H1 (cell line): ENCODE measurements at regions not wholly inside any gene's neighbourhood (a gene's known extent, or its start where the extent isn't known, plus 50 kb on each side); places are given as distances from the start of the nearest gene placed in this dataset.

ENCODE experiments used
- BCL11A ChIP-seq, 2 experiments: IDR thresholded peaks; one replicate each; pipeline ENCODE4 v1.6.1; 2011; ENCODE audit warnings: low read depth in 2 of 2, low read length in 2 of 2, mild to moderate bottlenecking in 2 of 2
- CBX5 ChIP-seq: fragments of 300-800, 300-1000 bp; sonication (generic); IDR thresholded peaks from 2 replicates; pipeline ENCODE4 v1.7.1; 2016; ENCODE audit warnings: antibody characterized with exemption, low read length, low read depth
- CHD1 ChIP-seq: IDR thresholded peaks from 2 replicates; pipeline ENCODE4 v1.6.1; 2012; ENCODE audit warnings: low read depth, low read length, improper control_type of control experiment
- CREB1 ChIP-seq: IDR thresholded peaks from 2 replicates; pipeline ENCODE4 v1.6.1; 2012; ENCODE audit warnings: inconsistent platforms
- CTCF ChIP-seq, 3 experiments: IDR thresholded peaks; 1 replicate in 2 of 3; 2 replicates in 1 of 3; pipeline versions ENCODE4 v1.5.1 to v1.6.1; 2011; ENCODE audit warnings: low read length in 3 of 3, mild to moderate bottlenecking in 3 of 3, inconsistent platforms in 2 of 3, low read depth in 1 of 3, moderate library complexity in 1 of 3; ENCODE audit not compliant: insufficient read depth in 1 of 3; ENCODE audit errors: control extremely low read depth in 1 of 3
- EZH2 ChIP-seq: fragments of 200-600 bp; sonication (generic); IDR thresholded peaks from 2 replicates; pipeline ENCODE4 v1.7.1; 2012; ENCODE audit warnings: low read depth, mild to moderate bottlenecking, moderate library complexity, low read length, inconsistent platforms; ENCODE audit not compliant: severe bottlenecking
- RFX5 ChIP-seq: IDR thresholded peaks from 2 replicates; pipeline ENCODE4 v1.6.1; 2011; ENCODE audit warnings: low read depth, low read length, improper control_type of control experiment, borderline replicate concordance
- SIRT6 ChIP-seq: IDR thresholded peaks from one replicate; pipeline ENCODE4 v1.7.1; 2012; ENCODE audit warnings: low read length, inconsistent platforms
- TAF1 ChIP-seq: IDR thresholded peaks from 2 replicates; pipeline ENCODE4 v1.6.1; 2011; ENCODE audit warnings: mild to moderate bottlenecking, low read depth, low read length
- TF ChIP-seq, protein P1 (sequence below): fragments of 300-600 bp; sonication (generic); IDR thresholded peaks from 2 replicates; pipeline ENCODE4 v1.7.1; 2012; ENCODE audit warnings: low read length, moderate library complexity, mild to moderate bottlenecking, inconsistent platforms; ENCODE audit not compliant: insufficient replicate concordance

DNA sequence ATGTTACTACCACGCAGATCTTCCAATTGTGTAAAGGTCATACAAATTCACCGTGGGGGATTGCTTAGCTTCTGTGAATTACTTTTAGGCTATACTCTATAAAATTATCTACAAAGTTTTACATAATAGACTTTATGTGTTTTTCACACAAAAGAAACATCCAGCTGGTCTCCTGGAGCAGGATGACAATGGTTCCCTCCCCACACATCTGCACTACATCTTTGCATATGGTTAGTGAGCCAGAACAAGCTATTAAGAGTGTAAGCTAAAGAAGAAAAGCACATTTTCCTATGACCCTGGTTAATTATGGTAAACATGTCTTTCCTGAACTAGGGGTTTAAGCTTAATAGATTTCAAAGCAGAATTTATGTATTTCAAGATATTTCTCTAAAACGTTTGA lies 295.1 kb downstream of the ASXL3 start (continued):
- TF ChIP-seq, protein P1, sequence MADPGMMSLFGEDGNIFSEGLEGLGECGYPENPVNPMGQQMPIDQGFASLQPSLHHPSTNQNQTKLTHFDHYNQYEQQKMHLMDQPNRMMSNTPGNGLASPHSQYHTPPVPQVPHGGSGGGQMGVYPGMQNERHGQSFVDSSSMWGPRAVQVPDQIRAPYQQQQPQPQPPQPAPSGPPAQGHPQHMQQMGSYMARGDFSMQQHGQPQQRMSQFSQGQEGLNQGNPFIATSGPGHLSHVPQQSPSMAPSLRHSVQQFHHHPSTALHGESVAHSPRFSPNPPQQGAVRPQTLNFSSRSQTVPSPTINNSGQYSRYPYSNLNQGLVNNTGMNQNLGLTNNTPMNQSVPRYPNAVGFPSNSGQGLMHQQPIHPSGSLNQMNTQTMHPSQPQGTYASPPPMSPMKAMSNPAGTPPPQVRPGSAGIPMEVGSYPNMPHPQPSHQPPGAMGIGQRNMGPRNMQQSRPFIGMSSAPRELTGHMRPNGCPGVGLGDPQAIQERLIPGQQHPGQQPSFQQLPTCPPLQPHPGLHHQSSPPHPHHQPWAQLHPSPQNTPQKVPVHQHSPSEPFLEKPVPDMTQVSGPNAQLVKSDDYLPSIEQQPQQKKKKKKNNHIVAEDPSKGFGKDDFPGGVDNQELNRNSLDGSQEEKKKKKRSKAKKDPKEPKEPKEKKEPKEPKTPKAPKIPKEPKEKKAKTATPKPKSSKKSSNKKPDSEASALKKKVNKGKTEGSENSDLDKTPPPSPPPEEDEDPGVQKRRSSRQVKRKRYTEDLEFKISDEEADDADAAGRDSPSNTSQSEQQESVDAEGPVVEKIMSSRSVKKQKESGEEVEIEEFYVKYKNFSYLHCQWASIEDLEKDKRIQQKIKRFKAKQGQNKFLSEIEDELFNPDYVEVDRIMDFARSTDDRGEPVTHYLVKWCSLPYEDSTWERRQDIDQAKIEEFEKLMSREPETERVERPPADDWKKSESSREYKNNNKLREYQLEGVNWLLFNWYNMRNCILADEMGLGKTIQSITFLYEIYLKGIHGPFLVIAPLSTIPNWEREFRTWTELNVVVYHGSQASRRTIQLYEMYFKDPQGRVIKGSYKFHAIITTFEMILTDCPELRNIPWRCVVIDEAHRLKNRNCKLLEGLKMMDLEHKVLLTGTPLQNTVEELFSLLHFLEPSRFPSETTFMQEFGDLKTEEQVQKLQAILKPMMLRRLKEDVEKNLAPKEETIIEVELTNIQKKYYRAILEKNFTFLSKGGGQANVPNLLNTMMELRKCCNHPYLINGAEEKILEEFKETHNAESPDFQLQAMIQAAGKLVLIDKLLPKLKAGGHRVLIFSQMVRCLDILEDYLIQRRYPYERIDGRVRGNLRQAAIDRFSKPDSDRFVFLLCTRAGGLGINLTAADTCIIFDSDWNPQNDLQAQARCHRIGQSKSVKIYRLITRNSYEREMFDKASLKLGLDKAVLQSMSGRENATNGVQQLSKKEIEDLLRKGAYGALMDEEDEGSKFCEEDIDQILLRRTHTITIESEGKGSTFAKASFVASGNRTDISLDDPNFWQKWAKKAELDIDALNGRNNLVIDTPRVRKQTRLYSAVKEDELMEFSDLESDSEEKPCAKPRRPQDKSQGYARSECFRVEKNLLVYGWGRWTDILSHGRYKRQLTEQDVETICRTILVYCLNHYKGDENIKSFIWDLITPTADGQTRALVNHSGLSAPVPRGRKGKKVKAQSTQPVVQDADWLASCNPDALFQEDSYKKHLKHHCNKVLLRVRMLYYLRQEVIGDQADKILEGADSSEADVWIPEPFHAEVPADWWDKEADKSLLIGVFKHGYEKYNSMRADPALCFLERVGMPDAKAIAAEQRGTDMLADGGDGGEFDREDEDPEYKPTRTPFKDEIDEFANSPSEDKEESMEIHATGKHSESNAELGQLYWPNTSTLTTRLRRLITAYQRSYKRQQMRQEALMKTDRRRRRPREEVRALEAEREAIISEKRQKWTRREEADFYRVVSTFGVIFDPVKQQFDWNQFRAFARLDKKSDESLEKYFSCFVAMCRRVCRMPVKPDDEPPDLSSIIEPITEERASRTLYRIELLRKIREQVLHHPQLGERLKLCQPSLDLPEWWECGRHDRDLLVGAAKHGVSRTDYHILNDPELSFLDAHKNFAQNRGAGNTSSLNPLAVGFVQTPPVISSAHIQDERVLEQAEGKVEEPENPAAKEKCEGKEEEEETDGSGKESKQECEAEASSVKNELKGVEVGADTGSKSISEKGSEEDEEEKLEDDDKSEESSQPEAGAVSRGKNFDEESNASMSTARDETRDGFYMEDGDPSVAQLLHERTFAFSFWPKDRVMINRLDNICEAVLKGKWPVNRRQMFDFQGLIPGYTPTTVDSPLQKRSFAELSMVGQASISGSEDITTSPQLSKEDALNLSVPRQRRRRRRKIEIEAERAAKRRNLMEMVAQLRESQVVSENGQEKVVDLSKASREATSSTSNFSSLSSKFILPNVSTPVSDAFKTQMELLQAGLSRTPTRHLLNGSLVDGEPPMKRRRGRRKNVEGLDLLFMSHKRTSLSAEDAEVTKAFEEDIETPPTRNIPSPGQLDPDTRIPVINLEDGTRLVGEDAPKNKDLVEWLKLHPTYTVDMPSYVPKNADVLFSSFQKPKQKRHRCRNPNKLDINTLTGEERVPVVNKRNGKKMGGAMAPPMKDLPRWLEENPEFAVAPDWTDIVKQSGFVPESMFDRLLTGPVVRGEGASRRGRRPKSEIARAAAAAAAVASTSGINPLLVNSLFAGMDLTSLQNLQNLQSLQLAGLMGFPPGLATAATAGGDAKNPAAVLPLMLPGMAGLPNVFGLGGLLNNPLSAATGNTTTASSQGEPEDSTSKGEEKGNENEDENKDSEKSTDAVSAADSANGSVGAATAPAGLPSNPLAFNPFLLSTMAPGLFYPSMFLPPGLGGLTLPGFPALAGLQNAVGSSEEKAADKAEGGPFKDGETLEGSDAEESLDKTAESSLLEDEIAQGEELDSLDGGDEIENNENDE, result no peak
- no peak for TF ChIP-seq CBX5
- no peak for TF ChIP-seq CREB1
- TF ChIP-seq BCL11A (IDR thresholded peaks at IDR 0.05; ENCODE audit: low read depth in 2 of 2, low read length in 2 of 2), result no peak
- no peak for TF ChIP-seq RFX5
- TF ChIP-seq EZH2, result no peak
- no peak for TF ChIP-seq SIRT6
- no peak for TF ChIP-seq CHD1
- TF ChIP-seq CTCF (IDR thresholded peaks at IDR 0.05; ENCODE audit: control extremely low read depth in 1 of 3, insufficient read depth in 1 of 3, low read depth in 1 of 3, low read length in 3 of 3), result no peak
- no peak for TF ChIP-seq TAF1
